ENCODE measurements at regions not wholly inside any gene's neighbourhood (a gene's known extent, or its start where the extent isn't known, plus 50 kb on each side); places are given as distances from the start of the nearest gene placed in this dataset.

GRCh38 chr5:167688341-167689130 lies 602.9 kb upstream of the WWC1 start:
- no peaks in the 10 kb centered on the region for H3K27me3 Mint-ChIP-seq (ENCODE audit: low read depth)
- ChIA-PET POLR2A (no interaction called here), CTCF (no interaction called here)
- no peaks in the 10 kb centered on the region for H3K36me3 Mint-ChIP-seq
- H3K27ac Mint-ChIP-seq, result no peak overlapping the region
- DNase-seq (ENCODE audit: low spot score) (no peak), ATAC-seq (no peak)
- no peaks in the 10 kb centered on the region for H3K9me3 Mint-ChIP-seq
- TF ChIP-seq GTF2I (CRISPR knock-in tag; conservative IDR thresholded peaks at IDR 0.05) (no peak), HMGA2 (CRISPR knock-in tag; IDR thresholded peaks at IDR 0.05) (no peak), ZNF671 (CRISPR knock-in tag; IDR thresholded peaks at IDR 0.05) (no peak), NR1H2 (CRISPR knock-in tag; IDR thresholded peaks at IDR 0.05) (no peak), FOXP4 (CRISPR knock-in tag; IDR thresholded peaks at IDR 0.05) (no peak)
- no peak overlapping the region for H3K4me3 Mint-ChIP-seq
- H3K4me1 Mint-ChIP-seq, result 0 out of 2 replicates have a peak, but pooled peaks cover 3% of the 10 kb centered on the region

GRCh38 chr5:167694325-167695147 lies 596.9 kb upstream of the WWC1 start:
- H3K9me3 Mint-ChIP-seq, result no peaks in the 10 kb centered on the region
- H3K27me3 Mint-ChIP-seq (ENCODE audit: low read depth), result no peaks in the 10 kb centered on the region
- ChIA-PET CTCF (interaction anchor here (0.8 kb wide), 1 partner anchor 27 kb away, joined by 3 read pairs; no protein-coding TSS in a partner anchor), POLR2A (no interaction called here)
- no peak for DNase-seq (ENCODE audit: low spot score)
- ATAC-seq, result no peak
- no peak overlapping the region for H3K4me3 Mint-ChIP-seq
- peaks cover 25% of the 10 kb centered on the region for H3K4me1 Mint-ChIP-seq
- H3K27ac Mint-ChIP-seq, result no peak overlapping the region
- no peaks in the 10 kb centered on the region for H3K36me3 Mint-ChIP-seq
- TF ChIP-seq CTCF (IDR thresholded peaks at IDR 0.05), result no peak
- TF ChIP-seq MXD4 (CRISPR knock-in tag; IDR thresholded peaks at IDR 0.05; ENCODE audit: borderline replicate concordance), result no peak
- no peak for TF ChIP-seq ESRRA (CRISPR knock-in tag; IDR thresholded peaks at IDR 0.05; ENCODE audit: borderline replicate concordance)
- no peak for TF ChIP-seq NFYB (CRISPR knock-in tag; conservative IDR thresholded peaks at IDR 0.05; ENCODE audit: low read depth)
- no peak for TF ChIP-seq ZNF416 (CRISPR knock-in tag; IDR thresholded peaks at IDR 0.05)
- TF ChIP-seq KAT7 (CRISPR knock-in tag; IDR thresholded peaks at IDR 0.05; ENCODE audit: borderline replicate concordance), result no peak
- no peak for TF ChIP-seq ATF6 (CRISPR knock-in tag; IDR thresholded peaks at IDR 0.05)
- TF ChIP-seq E2F1 (CRISPR knock-in tag; IDR thresholded peaks at IDR 0.05), result no peak
- TF ChIP-seq ZNF671 (CRISPR knock-in tag; IDR thresholded peaks at IDR 0.05), result no peak
- TF ChIP-seq JUN (CRISPR knock-in tag; IDR thresholded peaks at IDR 0.05), result no peak
- TF ChIP-seq OVOL2 (CRISPR knock-in tag; IDR thresholded peaks at IDR 0.05; ENCODE audit: borderline replicate concordance), result no peak
- TF ChIP-seq TCF7 (CRISPR knock-in tag; IDR thresholded peaks at IDR 0.05; ENCODE audit: low read depth), result no peak
- no peak for TF ChIP-seq AFF4 (CRISPR knock-in tag; IDR thresholded peaks at IDR 0.05; ENCODE audit: borderline replicate concordance)
- TF ChIP-seq IRF2 (CRISPR knock-in tag; IDR thresholded peaks at IDR 0.05; ENCODE audit: borderline replicate concordance, low read depth), result no peak
- TF ChIP-seq TEAD4 (CRISPR knock-in tag; IDR thresholded peaks at IDR 0.05), result no peak
- TF ChIP-seq HMGA2 (CRISPR knock-in tag; IDR thresholded peaks at IDR 0.05), result no peak
- no peak for TF ChIP-seq ZNF232 (CRISPR knock-in tag; IDR thresholded peaks at IDR 0.05)
- no peak for TF ChIP-seq MLX (CRISPR knock-in tag; IDR thresholded peaks at IDR 0.05)
- TF ChIP-seq NFE2L1 (CRISPR knock-in tag; IDR thresholded peaks at IDR 0.05), result no peak
